Spleen (tissue), 11 donors: ENCODE measurements at regions not wholly inside any gene's neighbourhood (a gene's known extent, or its start where the extent isn't known, plus 50 kb on each side); places are given as distances from the start of the nearest gene placed in this dataset.

ENCODE experiments used
- DNase-seq: peaks from one replicate; pipeline ENCODE4 v3.0.0-alpha.2; 2020
- H3K27ac ChIP-seq, 8 donors: fragments of 200-600 bp; sonication (generic) in 7 of 8; 1 replicate in 4 of 8; 2 replicates in 4 of 8; pipeline versions ENCODE4 v1.5.0 to v1.8.0; 2016 to 2021; ENCODE audit warnings: inconsistent platforms in 4 of 8, mild to moderate bottlenecking in 4 of 8, moderate library complexity in 1 of 8
- H3K27me3 ChIP-seq, 7 donors: fragments of 200-600 bp; sonication (generic) in 6 of 7; replicated peaks in 1 of 7; 1 replicate in 4 of 7; 2 replicates in 3 of 7; pipeline versions ENCODE4 v1.5.0 to v1.8.0; 2016 to 2021; ENCODE audit warnings: inconsistent platforms in 3 of 7, mild to moderate bottlenecking in 1 of 7
- H3K36me3 ChIP-seq, 6 donors: fragments of 200-600 bp; sonication (generic) in 5 of 6; 1 replicate in 4 of 6; 2 replicates in 2 of 6; pipeline versions ENCODE4 v1.5.0 to v1.8.0; 2016 to 2021; ENCODE audit warnings: inconsistent platforms in 2 of 6
- H3K4me1 ChIP-seq, 6 donors: fragments of 200-600 bp; sonication (generic) in 5 of 6; 1 replicate in 3 of 6; 2 replicates in 3 of 6; pipeline versions ENCODE4 v1.5.0 to v1.8.0; 2016 to 2021; ENCODE audit warnings: inconsistent platforms in 3 of 6
- H3K4me3 ChIP-seq, 8 donors: fragments of 200-600 bp; sonication (generic) in 7 of 8; 1 replicate in 4 of 8; 2 replicates in 4 of 8; pipeline versions ENCODE4 v1.5.0 to v1.8.0; 2016 to 2021; ENCODE audit warnings: inconsistent platforms in 4 of 8, mild to moderate bottlenecking in 4 of 8, moderate library complexity in 2 of 8
- H3K9me3 ChIP-seq, 8 donors: fragments of 200-600 bp; sonication (generic) in 7 of 8; 1 replicate in 4 of 8; 2 replicates in 4 of 8; pipeline versions ENCODE4 v1.5.0 to v1.8.0; 2016 to 2021; ENCODE audit warnings: inconsistent platforms in 4 of 8
- CTCF ChIP-seq, 11 experiments: fragments of 200-600 bp in 7 of 11; fragments of 450-650 bp in 4 of 11; sonication (generic) in 4 of 11; IDR thresholded peaks in 8 of 11; conservative IDR thresholded peaks in 3 of 11; 1 replicate in 7 of 11; 2 replicates in 4 of 11; pipeline versions ENCODE4 v1.4.0 to v1.8.0; 2016 to 2021; ENCODE audit warnings: antibody characterized with exemption in 11 of 11, inconsistent platforms in 4 of 11, mild to moderate bottlenecking in 1 of 11
- POLR2A ChIP-seq, 3 donors: fragments of 450-650 bp; IDR thresholded peaks; one replicate each; pipeline ENCODE4 v1.5.1; 2017; ENCODE audit warnings: antibody characterized with exemption in 3 of 3, mild to moderate bottlenecking in 1 of 3
- POLR2AphosphoS5 ChIP-seq, 3 donors: sonication (generic); formaldehyde crosslinking; IDR thresholded peaks; one replicate each; pipeline ENCODE4 v1.5.1; 2017; ENCODE audit warnings: antibody characterized with exemption in 3 of 3
- WGBS, 5 donors: extraction: QIAGEN DNeasy Blood & Tissue Kit in 3 of 5; methylation state at CpG; one replicate each; pipeline versions ENCODE4 v1.1.5 to v1.1.7; 2013 to 2018; 5-methylcytosine and 5-hydroxymethylcytosine counted together
- intact Hi-C: fragments of 100-400 bp; cut with DNase I; formaldehyde crosslinking; loops from one replicate; pipeline ENCODE4 v1.15.0; 2023; ENCODE audit warnings: low total_unique reads
- donor health status: healthy with polysubstance abuse.
- donor health status: DM: no; HTN: no; CAD: no; lungs with moderate emphysema.
- donor health status: DM: no; HTN: no; CAD: no.
- donor health status: Bipolar disorder and iron deficiency.
- donor health status: healthy.
- donor health status: DM: no; HTN: no; CAD: no.
- donor health status: DM: yes; HTN: yes; CAD: no.

DNA sequence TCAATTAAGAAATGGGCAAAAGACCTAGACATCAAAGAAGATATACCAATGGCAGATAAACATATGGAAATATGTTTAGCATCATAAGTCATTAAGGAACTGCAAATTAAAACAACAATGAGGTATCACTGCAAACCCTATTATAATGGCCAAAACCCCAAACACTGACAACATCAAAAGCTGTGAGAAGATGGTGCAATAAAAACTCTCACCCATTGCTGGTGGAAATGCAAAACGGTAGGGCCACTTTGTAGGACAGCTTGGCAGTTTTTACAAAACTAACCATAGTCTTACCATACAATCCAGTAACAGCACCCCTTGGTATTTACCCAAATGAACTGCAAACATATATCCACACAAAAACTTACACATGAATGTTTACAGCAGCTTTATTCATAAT lies 213.1 kb downstream of the UBE2E3 start:
- H3K9me3 ChIP-seq: no peaks in the 10 kb centered on the region
- H3K4me3 ChIP-seq: no peak overlapping the region
- H3K27me3 ChIP-seq: no peaks in the 10 kb centered on the region
- H3K27ac ChIP-seq: no peak overlapping the region
- H3K4me1 ChIP-seq: peaks cover 0 to 12% (median 0%) of the 10 kb centered on the region in 6 donors
- WGBS, 5 donors: 67 to 91% (median 83%) methylated on average over 1 of the region's 1 CpG
- DNase-seq: no peak
- TF ChIP-seq POLR2AphosphoS5 (IDR thresholded peaks at IDR 0.05) (no peak), CTCF (IDR thresholded peaks at IDR 0.05 in 8 of 11, conservative IDR thresholded peaks at IDR 0.05 in 3 of 11) (no peak), POLR2A (IDR thresholded peaks at IDR 0.05) (no peak)
- no peaks in the 10 kb centered on the region for H3K36me3 ChIP-seq
- intact Hi-C loops: no loop called here

GRCh38 chr2:181196401-181196800 lies 216.0 kb downstream of the UBE2E3 start:
- no peaks in the 10 kb centered on the region for H3K9me3 ChIP-seq
- no peaks in the 10 kb centered on the region for H3K36me3 ChIP-seq
- no peak for DNase-seq
- 84 to 93% (median 86%) methylated on average over 4 of the region's 4 CpGs for WGBS, 5 donors
- no peak overlapping the region for H3K4me3 ChIP-seq
- peaks cover 0 to 14% (median 0%) of the 10 kb centered on the region in 6 donors for H3K4me1 ChIP-seq
- no peaks in the 10 kb centered on the region for H3K27me3 ChIP-seq
- no peak for TF ChIP-seq CTCF (IDR thresholded peaks at IDR 0.05 in 8 of 11, conservative IDR thresholded peaks at IDR 0.05 in 3 of 11)
- TF ChIP-seq POLR2A (IDR thresholded peaks at IDR 0.05): no peak
- TF ChIP-seq POLR2AphosphoS5 (IDR thresholded peaks at IDR 0.05): no peak
- H3K27ac ChIP-seq: no peak overlapping the region
- intact Hi-C loops: no loop called here

- TF ChIP-seq CTCF (IDR thresholded peaks at IDR 0.05 in 8 of 11, conservative IDR thresholded peaks at IDR 0.05 in 3 of 11) (no peak), POLR2A (IDR thresholded peaks at IDR 0.05) (no peak), POLR2AphosphoS5 (IDR thresholded peaks at IDR 0.05) (no peak)
- intact Hi-C loops: no loop called here
These were observed 216.8 kb downstream of the UBE2E3 start for GRCh38 chr2:181197140-181197760.

DNA sequence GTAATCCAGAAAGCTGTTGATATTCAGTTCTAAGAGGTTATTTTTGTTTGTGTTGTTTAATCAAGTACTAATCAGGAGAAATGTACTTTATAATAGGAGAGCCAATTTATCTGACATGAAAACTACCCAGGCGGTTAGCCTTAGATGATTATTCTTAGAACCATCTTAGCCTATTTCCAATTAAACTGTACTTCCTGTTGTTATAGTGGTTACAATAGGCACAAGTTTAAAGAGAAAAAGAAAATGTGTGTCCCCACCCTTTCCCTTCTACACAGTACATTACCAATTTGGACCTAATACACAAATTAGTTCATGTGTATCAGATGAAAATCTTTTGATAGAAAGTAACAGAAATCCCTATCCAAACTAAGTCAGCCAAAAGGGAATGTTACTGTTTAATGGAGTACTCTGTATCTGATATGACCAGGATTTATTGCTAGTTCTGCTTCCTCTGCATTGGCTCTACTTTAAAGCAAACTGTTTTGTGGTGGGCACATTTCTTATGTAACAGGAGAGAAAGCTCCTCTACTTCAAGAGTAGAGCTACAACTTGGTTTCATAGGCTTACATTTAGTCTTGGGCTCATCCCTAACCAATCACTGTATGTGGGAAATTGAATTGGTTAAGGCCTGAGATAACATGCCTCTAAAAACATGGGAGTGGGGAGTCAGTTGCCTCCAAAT lies 217.9 kb downstream of the UBE2E3 start:
- TF ChIP-seq CTCF (IDR thresholded peaks at IDR 0.05 in 8 of 11, conservative IDR thresholded peaks at IDR 0.05 in 3 of 11) (no peak), POLR2A (IDR thresholded peaks at IDR 0.05) (no peak), POLR2AphosphoS5 (IDR thresholded peaks at IDR 0.05) (no peak)
- H3K4me3 ChIP-seq: no peak overlapping the region
- 40 to 56% (median 49%) methylated on average over 1 of the region's 1 CpG for WGBS, 5 donors
- H3K27ac ChIP-seq: peak overlapping the region in 1 of 8 donors; percentile 29
- no peaks in the 10 kb centered on the region for H3K36me3 ChIP-seq
- intact Hi-C loops: no loop called here
- DNase-seq: no peak
- H3K9me3 ChIP-seq: no peaks in the 10 kb centered on the region
- H3K27me3 ChIP-seq: no peaks in the 10 kb centered on the region
- peaks cover 0 to 14% (median 0%) of the 10 kb centered on the region in 6 donors for H3K4me1 ChIP-seq

More at GRCh38 chr2:181197140-181197760, 216.8 kb downstream of the UBE2E3 start:
- no peak overlapping the region for H3K4me3 ChIP-seq
- H3K27me3 ChIP-seq: no peaks in the 10 kb centered on the region
- DNase-seq: no peak
- 66 to 77% (median 72%) methylated on average over 3 of the region's 3 CpGs for WGBS, 5 donors
- no peaks in the 10 kb centered on the region for H3K9me3 ChIP-seq
- peak overlapping the region in 1 of 8 donors; percentile 29 for H3K27ac ChIP-seq
- H3K36me3 ChIP-seq: no peaks in the 10 kb centered on the region
- H3K4me1 ChIP-seq: peaks cover 0 to 14% (median 0%) of the 10 kb centered on the region in 6 donors
